Thymus (tissue), 11 donors: ENCODE measurements at regions not wholly inside any gene's neighbourhood (a gene's known extent, or its start where the extent isn't known, plus 50 kb on each side); places are given as distances from the start of the nearest gene placed in this dataset.

Experiments
- DNase-seq, 9 donors: peaks; one replicate each; pipeline ENCODE4 v3.0.0-alpha.2; 2013; ENCODE audit warnings: low spot score in 9 of 9, low read depth in 6 of 9, missing footprints in 1 of 9
- H3K27ac ChIP-seq, 2 donors: one replicate each; pipeline ENCODE4 v1.5.1; 2013; ENCODE audit warnings: control low read depth in 1 of 2, low read depth in 1 of 2, low read length in 1 of 2, mild to moderate bottlenecking in 1 of 2, moderate library complexity in 1 of 2
- H3K27me3 ChIP-seq, 2 donors: one replicate each; pipeline ENCODE4 v1.5.1; 2013; ENCODE audit warnings: low read length in 1 of 2; ENCODE audit not compliant: control insufficient read depth in 2 of 2, insufficient read depth in 1 of 2
- H3K36me3 ChIP-seq, 2 donors: one replicate each; pipeline ENCODE4 v1.5.1; 2013; ENCODE audit warnings: low read length in 1 of 2, mild to moderate bottlenecking in 1 of 2, moderate library complexity in 1 of 2; ENCODE audit not compliant: control insufficient read depth in 2 of 2, insufficient read depth in 2 of 2
- H3K4me1 ChIP-seq, 2 donors: one replicate each; pipeline ENCODE4 v1.5.1; 2013; ENCODE audit warnings: low read length in 2 of 2; ENCODE audit not compliant: control insufficient read depth in 2 of 2, insufficient read depth in 2 of 2
- H3K4me3 ChIP-seq, 2 donors: one replicate each; pipeline ENCODE4 v1.5.1; 2013; ENCODE audit warnings: low read length in 2 of 2, control low read depth in 1 of 2, mild to moderate bottlenecking in 1 of 2
- H3K9me3 ChIP-seq, 2 donors: one replicate each; pipeline ENCODE4 v1.5.1; 2013; ENCODE audit warnings: low read length in 1 of 2, mild to moderate bottlenecking in 1 of 2; ENCODE audit not compliant: control insufficient read depth in 2 of 2, insufficient read depth in 1 of 2
- WGBS: extraction: QIAGEN DNeasy Blood & Tissue Kit; methylation state at CpG from one replicate; pipeline ENCODE4 v1.1.7; 2013; 5-methylcytosine and 5-hydroxymethylcytosine counted together
- donor health status: healthy.

DNA sequence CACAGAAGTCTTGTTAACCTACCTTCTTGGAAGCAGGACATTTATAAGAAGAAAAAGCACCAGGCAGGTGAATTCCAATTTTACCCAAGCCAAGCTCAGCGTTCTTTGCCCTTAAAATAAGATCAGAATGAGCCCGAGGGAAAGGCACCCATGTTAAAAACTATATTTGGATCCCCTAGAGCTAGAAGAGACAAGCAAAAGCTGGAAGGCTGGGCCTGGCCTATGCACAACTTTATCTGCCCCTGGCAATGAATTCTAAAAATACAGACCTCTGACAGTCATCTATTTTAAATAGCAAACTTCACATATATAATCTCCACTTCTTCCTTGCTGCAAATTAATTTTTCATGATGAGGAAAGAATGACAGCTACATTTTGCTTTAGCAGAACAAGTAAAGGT, 180.9 kb downstream of the FGFR2 start:
- H3K27ac ChIP-seq, result no peak overlapping the region
- DNase-seq, result no peak
- no peaks in the 10 kb centered on the region for H3K36me3 ChIP-seq
- peaks cover 0 to 2% of the 10 kb centered on the region in 2 donors for H3K9me3 ChIP-seq
- no peak overlapping the region for H3K4me3 ChIP-seq
- no peaks in the 10 kb centered on the region for H3K27me3 ChIP-seq
- WGBS, result 88% methylated on average over 2 of the region's 2 CpGs
- no peaks in the 10 kb centered on the region for H3K4me1 ChIP-seq

DNA sequence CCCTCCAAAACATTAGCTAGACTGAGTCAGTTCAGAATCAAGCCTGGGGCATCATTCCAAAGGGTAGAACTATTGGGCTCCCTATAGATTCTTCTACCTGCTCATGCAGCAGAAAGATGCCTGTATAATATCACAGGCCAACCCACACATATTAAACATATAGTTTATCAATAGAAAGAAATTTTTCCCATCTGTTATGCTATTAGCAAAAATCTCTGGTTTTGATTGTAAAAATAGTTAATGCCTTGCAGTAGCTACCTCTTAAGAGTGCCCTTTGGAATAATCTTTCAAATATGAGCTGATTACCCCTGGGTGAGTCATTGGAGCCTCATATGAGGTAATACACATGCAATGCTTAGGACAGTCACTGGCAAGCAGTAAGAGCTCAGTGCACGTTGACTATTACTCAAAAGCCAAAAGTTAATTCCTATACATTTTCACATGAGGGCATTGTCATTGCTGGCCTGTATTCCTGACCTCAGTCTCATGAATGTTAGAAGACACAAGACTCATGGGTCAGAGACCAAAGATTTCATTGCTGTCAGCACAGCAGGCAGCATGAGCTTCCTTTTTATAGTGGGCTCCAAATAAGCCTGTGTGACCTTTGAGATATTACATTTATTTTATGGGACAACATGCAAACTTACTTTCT, 180.0 kb downstream of the FGFR2 start:
- Histone ChIP-seq H3K36me3 (no peaks in the 10 kb centered on the region), H3K4me3 (no peak overlapping the region), H3K9me3 (peaks cover 0 to 2% of the 10 kb centered on the region in 2 donors), H3K27ac (no peak overlapping the region), H3K27me3 (no peaks in the 10 kb centered on the region), H3K4me1 (no peaks in the 10 kb centered on the region)
- DNase-seq, result no peak
- WGBS, result 95% methylated on average over 1 of the region's 1 CpG

DNA sequence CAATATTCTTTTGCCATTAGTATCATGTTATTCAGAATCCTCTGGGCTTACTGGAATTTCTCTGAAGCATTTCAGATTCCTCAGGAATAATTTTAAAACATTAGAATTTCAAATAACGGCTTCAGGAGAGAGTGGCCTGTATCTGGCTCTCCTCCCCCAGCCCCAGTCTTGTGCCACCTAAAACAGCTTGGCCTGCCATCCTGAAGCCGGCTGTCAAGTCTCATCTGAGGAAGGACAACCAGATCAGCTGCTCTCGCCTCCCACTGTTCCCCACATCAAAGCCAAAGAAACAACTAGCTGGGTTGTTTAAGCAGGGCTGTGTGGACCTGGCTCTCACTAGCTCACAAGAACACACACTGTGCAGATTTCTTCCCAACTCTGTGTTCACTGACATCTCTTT, 178.2 kb downstream of the FGFR2 start:
- Histone ChIP-seq H3K4me3 (no peak overlapping the region), H3K27ac (no peak overlapping the region)

DNA sequence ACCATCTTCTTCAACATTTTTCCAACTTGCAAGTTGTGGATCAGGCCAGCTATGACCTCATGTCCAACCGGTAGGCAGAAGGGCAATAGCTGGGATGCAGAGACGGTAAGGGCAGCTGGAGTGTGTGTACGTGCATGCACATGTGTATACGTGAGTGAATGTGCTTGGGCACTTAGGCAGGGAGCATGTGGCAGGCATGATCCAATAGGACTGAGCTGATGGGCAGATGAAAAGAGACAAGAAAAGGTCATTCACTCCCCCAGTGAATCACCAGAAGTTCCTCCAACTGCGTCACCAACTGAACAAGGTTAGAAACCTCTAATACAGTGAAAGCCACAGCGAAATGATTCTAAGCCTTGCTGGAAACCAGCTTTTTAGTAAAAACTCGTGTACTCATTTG, 176.1 kb downstream of the FGFR2 start:
- DNase-seq, result no peak
- peaks cover 0 to 2% of the 10 kb centered on the region in 2 donors for H3K9me3 ChIP-seq
- no peak overlapping the region for H3K27ac ChIP-seq
- no peaks in the 10 kb centered on the region for H3K36me3 ChIP-seq
- no peaks in the 10 kb centered on the region for H3K4me1 ChIP-seq
- H3K27me3 ChIP-seq, result no peaks in the 10 kb centered on the region
- WGBS, result 92% methylated on average over 7 of the region's 7 CpGs
- no peak overlapping the region for H3K4me3 ChIP-seq

More for the DNA sequence above, 178.2 kb downstream of the FGFR2 start:
- Histone ChIP-seq H3K4me1 (no peaks in the 10 kb centered on the region), H3K27me3 (no peaks in the 10 kb centered on the region), H3K9me3 (peaks cover 0 to 2% of the 10 kb centered on the region in 2 donors), H3K36me3 (no peaks in the 10 kb centered on the region)
- DNase-seq, result no peak
- WGBS, result 93% methylated on average over 3 of the region's 3 CpGs

DNA sequence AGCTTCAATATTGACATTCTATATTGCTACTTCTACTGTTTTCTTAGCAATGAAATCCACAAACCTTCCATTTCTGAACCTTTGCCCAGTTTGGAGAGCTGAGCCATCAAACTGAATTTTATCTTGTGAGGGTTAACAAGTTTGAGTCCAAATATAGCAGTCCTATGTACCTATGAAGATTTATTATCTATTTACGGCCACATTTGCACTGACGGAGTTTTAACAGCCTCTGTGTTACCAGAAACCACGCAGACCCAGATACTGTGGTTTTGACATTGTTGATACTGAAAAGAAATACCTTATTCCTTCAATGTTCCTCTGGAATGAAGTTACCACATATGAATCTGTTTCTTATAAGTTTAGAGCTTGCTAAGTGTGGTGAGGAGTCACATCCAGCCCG, 172.6 kb downstream of the FGFR2 start:
- no peak overlapping the region for H3K27ac ChIP-seq
- no peaks in the 10 kb centered on the region for H3K4me1 ChIP-seq
- H3K9me3 ChIP-seq, result peaks cover 0 to 2% of the 10 kb centered on the region in 2 donors
- H3K27me3 ChIP-seq, result no peaks in the 10 kb centered on the region
- 52% methylated on average over 4 of the region's 4 CpGs for WGBS
- no peak for DNase-seq
- no peak overlapping the region for H3K4me3 ChIP-seq
- no peaks in the 10 kb centered on the region for H3K36me3 ChIP-seq

DNA sequence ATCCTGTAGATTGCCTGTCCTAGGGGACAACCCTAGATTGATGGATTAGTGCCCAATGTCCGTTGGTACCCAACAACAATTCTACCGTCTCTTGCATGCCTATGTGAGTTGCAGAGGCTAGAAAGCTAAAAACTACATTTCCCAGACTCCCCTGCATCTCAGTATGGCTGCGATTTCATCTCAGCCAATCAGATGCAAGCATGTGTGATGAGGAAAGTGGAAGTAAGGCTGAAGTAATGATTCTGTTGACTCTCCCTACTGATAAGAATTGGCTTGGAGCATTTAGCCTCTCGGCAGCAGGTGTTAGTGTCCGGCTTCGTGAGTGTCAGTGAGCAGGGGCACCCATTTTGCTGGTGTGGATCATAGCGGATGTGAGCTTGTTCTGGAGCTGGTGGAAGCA, 171.9 kb downstream of the FGFR2 start:
- no peak overlapping the region for H3K27ac ChIP-seq
- no peak overlapping the region for H3K4me3 ChIP-seq

More for the DNA sequence above, 171.9 kb downstream of the FGFR2 start:
- WGBS, result 91% methylated on average over 7 of the region's 7 CpGs
- no peaks in the 10 kb centered on the region for H3K27me3 ChIP-seq
- H3K36me3 ChIP-seq, result no peaks in the 10 kb centered on the region
- DNase-seq, result no peak
- no peaks in the 10 kb centered on the region for H3K4me1 ChIP-seq
- H3K9me3 ChIP-seq, result peaks cover 0 to 2% of the 10 kb centered on the region in 2 donors
